GM12801 (cell line): ENCODE measurements at regions not wholly inside any gene's neighbourhood (a gene's known extent, or its start where the extent isn't known, plus 50 kb on each side); places are given as distances from the start of the nearest gene placed in this dataset.

Source experiments
- CTCF ChIP-seq: IDR thresholded peaks from one replicate; pipeline ENCODE4 v1.5.1; 2011; ENCODE audit warnings: control low read depth; ENCODE audit not compliant: insufficient read length; ENCODE audit errors: extremely low read depth

DNA sequence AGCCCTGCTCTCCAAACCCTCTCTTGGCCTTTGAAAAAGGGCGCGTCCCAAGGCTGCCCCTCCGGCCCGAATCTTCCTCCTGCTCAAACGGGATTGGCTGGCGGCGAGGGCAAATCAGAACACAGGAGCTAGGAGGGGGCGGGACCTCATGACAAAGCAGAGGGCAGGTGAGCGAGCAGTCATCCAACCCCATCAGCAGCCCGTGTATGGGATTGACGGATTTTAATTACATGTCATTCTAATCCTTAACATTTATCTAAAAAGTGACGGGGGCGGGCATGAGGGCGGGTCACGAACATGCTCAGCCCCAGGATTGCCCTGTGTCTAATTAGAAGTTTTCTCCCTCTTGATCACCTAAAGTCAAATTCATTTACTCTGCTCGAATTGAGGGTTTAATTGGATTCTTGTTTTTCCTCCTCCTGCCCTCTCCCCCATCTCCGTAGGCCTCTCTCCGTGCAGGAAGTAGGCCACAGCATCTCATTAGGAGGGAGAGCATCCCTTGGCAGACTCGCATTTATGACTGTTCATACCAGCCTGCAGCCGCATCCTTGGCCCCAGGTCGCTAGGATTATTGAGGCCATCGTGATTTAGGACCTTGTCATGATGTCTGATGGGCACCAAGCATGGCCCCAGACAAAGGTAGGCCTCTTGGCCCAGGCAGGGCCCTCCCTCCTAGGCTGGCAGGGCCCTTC, 147.1 kb downstream of the CHST1 start:
- no peak for TF ChIP-seq CTCF

GRCh38 chr11:45517171-45517770, 148.2 kb downstream of the CHST1 start:
- TF ChIP-seq CTCF, result no peak

DNA sequence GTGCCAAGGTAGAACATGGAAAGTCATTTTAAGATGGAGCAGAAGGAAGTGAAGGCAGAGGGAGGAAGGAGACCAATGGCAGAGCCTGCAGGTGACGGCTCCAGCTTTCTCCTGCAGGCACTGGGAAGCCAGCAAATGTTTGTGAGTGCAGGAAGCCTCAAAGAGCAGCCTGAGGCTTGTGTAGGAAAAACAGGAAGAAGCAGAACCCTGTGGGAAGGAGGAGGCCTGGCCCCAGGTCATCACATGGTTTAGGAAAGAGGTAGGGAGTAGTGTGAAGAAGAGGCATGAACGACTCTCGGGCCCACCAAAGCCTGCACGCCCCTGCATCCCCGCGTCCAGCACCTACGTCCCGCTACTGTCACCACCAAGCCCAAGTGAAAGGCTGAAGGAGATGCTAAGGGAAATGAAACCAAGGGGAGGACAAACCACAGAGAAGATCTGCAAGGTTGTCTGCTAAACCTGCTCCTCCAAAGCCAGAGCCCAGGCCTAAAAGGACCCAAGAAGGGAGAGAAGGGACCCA, 151.5 kb downstream of the CHST1 start:
- no peak for TF ChIP-seq CTCF

- TF ChIP-seq CTCF, result no peak
Measured at GRCh38 chr11:45512471-45513148, 152.8 kb downstream of the CHST1 start.

DNA sequence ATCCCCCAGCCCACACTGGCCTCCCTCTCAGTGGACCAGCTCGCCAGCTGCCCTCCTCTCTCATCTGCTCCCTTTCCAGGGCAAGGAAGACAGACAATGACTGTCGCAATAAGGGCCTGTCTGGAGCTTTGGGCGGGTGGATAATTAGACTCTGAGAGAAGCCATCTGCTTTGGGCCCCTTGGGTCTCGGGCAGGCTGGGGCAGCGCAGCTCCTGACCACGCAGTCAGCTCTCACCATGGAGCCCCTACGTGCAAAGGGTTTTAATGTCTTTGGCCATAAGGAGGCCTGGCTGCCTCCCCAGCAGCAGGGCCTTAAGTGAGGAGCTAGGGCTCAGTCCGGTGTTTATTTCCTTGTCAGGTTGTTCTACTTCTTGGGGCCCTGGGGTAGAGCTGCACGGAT, 153.9 kb downstream of the CHST1 start:
- no peak for TF ChIP-seq CTCF

DNA sequence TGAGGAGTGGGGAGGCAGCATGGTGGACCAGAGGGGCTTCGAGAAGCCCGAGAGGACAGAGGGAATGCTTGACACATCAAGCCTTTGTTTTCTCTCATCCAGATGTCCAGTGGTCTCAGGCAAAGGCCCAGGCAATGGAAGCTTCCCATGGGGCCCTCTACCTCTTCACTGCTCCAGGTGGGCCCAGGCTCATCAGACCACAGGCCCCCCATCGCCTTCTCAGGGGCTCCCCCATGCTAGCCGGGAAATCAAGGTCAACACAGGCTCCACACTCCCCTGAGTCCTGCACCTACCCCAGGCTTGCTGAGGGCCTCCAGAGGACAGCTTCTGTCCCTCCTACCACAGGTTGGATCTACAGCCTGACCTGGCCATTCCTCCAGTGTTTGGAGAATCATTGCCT, 157.5 kb downstream of the CHST1 start:
- no peak for TF ChIP-seq CTCF

- no peak for TF ChIP-seq CTCF
Measured at GRCh38 chr11:45503311-45503710, 162.1 kb downstream of the CHST1 start.
